GM21529 (cell line): ENCODE measurements at regions not wholly inside any gene's neighbourhood (a gene's known extent, or its start where the extent isn't known, plus 50 kb on each side); places are given as distances from the start of the nearest gene placed in this dataset.
A peak's percentile ranks its signal among the peaks of the same experiment; 100 is the strongest.

Experiments
- ATAC-seq: cut with Tn5 transposase; IDR thresholded peaks from one replicate; pipeline ENCODE4 v1.9.1; 2021; ENCODE audit not compliant: unreplicated experiment

- ATAC-seq, result no peak
Observed at GRCh38 chr5:133831491-133832224, 136.8 kb downstream of the C5orf15 start.

- peak; percentile 50 for ATAC-seq
Observed at GRCh38 chr5:133830911-133831310, 137.5 kb downstream of the C5orf15 start.

GRCh38 chr5:133830281-133830680 lies 138.1 kb downstream of the C5orf15 start:
- ATAC-seq, result no peak

GRCh38 chr5:133829786-133830185 lies 138.6 kb downstream of the C5orf15 start:
- no peak for ATAC-seq

GRCh38 chr5:133828722-133829121 lies 139.7 kb downstream of the C5orf15 start:
- ATAC-seq, result no peak

GRCh38 chr5:133827830-133828229 lies 140.6 kb downstream of the C5orf15 start:
- ATAC-seq, result no peak

- no peak for ATAC-seq
Observed at GRCh38 chr5:133827011-133827410, 141.4 kb downstream of the C5orf15 start.

- ATAC-seq, result no peak
Observed at GRCh38 chr5:133825631-133826289, 142.7 kb downstream of the C5orf15 start.

GRCh38 chr5:133824661-133825254 lies 143.7 kb downstream of the C5orf15 start:
- ATAC-seq, result peak; percentile 84

GRCh38 chr5:133821889-133822288 lies 146.5 kb downstream of the C5orf15 start:
- ATAC-seq, result no peak

- no peak for ATAC-seq
Observed at GRCh38 chr5:133821311-133821741, 147.1 kb downstream of the C5orf15 start.

- ATAC-seq, result no peak
Observed at GRCh38 chr5:133820507-133820906, 147.9 kb downstream of the C5orf15 start.

- no peak for ATAC-seq
Observed at GRCh38 chr5:133819977-133820471, 148.4 kb downstream of the C5orf15 start.

GRCh38 chr5:133818869-133819600 lies 149.4 kb downstream of the C5orf15 start:
- ATAC-seq, result no peak

- ATAC-seq, result no peak
Observed at GRCh38 chr5:133818031-133818431, 150.4 kb downstream of the C5orf15 start.

GRCh38 chr5:133817456-133817855 lies 151.0 kb downstream of the C5orf15 start:
- ATAC-seq, result no peak

- ATAC-seq, result no peak
Observed at GRCh38 chr5:133816791-133817190, 151.6 kb downstream of the C5orf15 start.

- ATAC-seq, result no peak
Observed at GRCh38 chr5:133814152-133814551, 154.3 kb downstream of the C5orf15 start.

GRCh38 chr5:133811168-133811567 lies 157.3 kb downstream of the C5orf15 start:
- no peak for ATAC-seq

- no peak for ATAC-seq
Observed at GRCh38 chr5:133809801-133810200, 158.6 kb downstream of the C5orf15 start.

- no peak for ATAC-seq
Observed at GRCh38 chr5:133807348-133807747, 161.1 kb downstream of the C5orf15 start.
